GM20000 (cell line): ENCODE measurements at regions not wholly inside any gene's neighbourhood (a gene's known extent, or its start where the extent isn't known, plus 50 kb on each side); places are given as distances from the start of the nearest gene placed in this dataset.
A peak's percentile ranks its signal among the peaks of the same experiment; 100 is the strongest.

ENCODE experiments used
- DNase-seq: peaks from one replicate; pipeline ENCODE4 v3.0.0; 2012; ENCODE audit warnings: low spot score
- TF ChIP-seq, protein P1 (sequence below): IDR thresholded peaks from 2 replicates; pipeline ENCODE4 v1.5.1; 2012; ENCODE audit warnings: mild to moderate bottlenecking, control low read depth; ENCODE audit errors: extremely low read depth, missing control alignments

GRCh38 chr9:120326049-120326693, 253.8 kb downstream of the CDK5RAP2 start:
- DNase-seq, result no peak
- TF ChIP-seq, protein P1, sequence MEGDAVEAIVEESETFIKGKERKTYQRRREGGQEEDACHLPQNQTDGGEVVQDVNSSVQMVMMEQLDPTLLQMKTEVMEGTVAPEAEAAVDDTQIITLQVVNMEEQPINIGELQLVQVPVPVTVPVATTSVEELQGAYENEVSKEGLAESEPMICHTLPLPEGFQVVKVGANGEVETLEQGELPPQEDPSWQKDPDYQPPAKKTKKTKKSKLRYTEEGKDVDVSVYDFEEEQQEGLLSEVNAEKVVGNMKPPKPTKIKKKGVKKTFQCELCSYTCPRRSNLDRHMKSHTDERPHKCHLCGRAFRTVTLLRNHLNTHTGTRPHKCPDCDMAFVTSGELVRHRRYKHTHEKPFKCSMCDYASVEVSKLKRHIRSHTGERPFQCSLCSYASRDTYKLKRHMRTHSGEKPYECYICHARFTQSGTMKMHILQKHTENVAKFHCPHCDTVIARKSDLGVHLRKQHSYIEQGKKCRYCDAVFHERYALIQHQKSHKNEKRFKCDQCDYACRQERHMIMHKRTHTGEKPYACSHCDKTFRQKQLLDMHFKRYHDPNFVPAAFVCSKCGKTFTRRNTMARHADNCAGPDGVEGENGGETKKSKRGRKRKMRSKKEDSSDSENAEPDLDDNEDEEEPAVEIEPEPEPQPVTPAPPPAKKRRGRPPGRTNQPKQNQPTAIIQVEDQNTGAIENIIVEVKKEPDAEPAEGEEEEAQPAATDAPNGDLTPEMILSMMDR, result no peak

DNA sequence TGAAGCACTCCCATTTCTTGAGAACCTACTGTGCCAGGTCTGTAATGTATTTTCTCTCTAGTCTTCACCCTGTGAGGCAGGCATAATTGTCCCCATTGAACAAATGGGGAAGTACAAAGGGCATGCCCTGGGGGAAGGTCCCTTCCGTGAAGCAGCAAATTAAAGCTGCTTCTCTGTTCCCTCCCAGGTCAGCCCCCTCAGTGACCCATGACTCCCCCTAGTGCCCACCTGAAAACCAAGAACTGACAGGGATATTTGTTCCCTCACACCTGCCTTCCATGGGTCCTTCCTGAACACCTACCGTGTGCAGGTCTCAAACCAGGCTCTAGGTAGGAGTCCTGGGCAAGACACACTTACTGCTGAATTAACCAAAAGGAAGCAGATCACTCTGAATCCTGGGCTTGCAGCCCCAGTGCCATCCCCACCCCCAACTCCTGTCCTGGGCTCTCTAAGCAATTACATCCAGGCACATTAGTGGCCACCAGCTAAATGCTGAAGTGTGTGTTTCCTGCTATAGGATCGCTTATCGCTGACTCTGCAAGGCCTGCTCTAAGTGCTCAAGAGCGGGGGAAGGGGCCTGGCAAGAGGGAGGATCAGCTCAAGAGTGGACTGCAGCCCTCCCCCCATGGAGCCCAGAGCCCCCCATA, 254.8 kb downstream of the CDK5RAP2 start:
- TF ChIP-seq, protein P1, result peak; percentile 38

GRCh38 chr9:120324461-120324860, 255.5 kb downstream of the CDK5RAP2 start:
- TF ChIP-seq, protein P1, result no peak

More for the DNA sequence above, 254.8 kb downstream of the CDK5RAP2 start:
- DNase-seq, result no peak

GRCh38 chr9:120323125-120323524, 256.8 kb downstream of the CDK5RAP2 start:
- TF ChIP-seq, protein P1, result no peak
- DNase-seq, result no peak

More at GRCh38 chr9:120324461-120324860, 255.5 kb downstream of the CDK5RAP2 start:
- no peak for DNase-seq

DNA sequence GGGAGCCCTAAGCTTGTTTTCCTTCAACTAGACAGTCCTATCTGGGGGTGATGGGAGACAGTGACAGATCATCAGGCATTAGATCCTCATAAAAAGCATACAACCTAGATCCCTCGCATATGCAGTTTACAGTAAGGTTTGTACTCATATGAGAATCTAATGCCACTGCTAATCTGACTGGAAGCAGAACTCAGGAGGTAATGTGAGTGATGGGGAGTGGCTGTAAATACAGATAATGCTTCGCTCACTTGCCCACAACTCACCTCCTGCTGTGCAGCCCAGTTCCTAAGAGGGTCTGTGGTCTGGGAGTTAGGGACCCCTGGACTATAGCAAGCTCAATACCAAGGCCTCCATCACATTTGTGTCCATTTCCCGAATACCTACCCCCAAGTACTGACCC, 260.5 kb downstream of the CDK5RAP2 start:
- TF ChIP-seq, protein P1, result no peak
- no peak for DNase-seq

DNA sequence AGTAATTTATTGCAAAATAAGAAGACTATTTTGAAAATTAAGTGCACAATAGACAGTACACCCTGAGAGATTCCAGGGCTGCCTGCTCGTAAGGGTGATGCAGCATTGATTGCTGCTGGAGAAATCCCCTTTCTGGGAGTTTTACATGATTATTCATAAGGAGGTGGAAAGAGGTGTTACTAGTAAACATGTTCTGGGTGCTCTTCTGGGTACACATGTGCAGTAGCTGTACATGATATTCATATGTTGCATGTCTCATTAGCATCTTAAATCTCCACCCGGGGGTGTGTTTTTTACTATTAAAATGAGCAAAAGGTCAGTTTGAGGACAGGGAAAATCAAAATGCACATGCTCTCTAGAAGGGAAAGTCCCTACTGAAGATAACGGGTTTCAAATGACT, 264.8 kb downstream of the CDK5RAP2 start:
- TF ChIP-seq, protein P1, result no peak
- no peak for DNase-seq

DNA sequence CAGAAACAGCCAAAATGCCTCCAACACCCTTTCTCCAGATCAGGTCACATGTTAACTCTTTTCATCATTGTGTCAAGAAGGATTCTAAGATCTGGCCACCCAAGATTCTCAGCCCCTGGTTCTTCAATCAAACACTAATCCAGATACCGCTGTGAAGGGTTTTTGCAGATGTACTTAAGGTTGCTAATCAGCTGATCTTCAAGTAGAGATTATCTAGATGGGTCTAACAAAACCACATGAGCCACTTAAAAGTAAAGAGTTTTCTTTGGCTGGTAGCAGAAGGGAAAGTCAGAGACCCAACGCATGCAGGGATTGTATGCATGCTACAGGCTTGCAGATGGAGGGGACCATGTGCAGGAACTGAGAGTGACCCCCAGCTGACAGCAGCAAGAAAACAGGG, 267.9 kb downstream of the CDK5RAP2 start:
- no peak for DNase-seq
- TF ChIP-seq, protein P1, result no peak
